Liver (tissue), 8 donors: ENCODE measurements at regions not wholly inside any gene's neighbourhood (a gene's known extent, or its start where the extent isn't known, plus 50 kb on each side); places are given as distances from the start of the nearest gene placed in this dataset.

Experiments
- DNase-seq: peaks from one replicate; pipeline ENCODE4 v3.0.0-alpha.2; 2017; ENCODE audit warnings: low spot score
- H3K27ac ChIP-seq, 2 donors: one replicate each; pipeline ENCODE4 v1.7.0; 2013; ENCODE audit warnings: inconsistent platforms in 2 of 2, low read length in 2 of 2, control low read depth in 1 of 2, low read depth in 1 of 2, mild to moderate bottlenecking in 1 of 2
- H3K27me3 ChIP-seq, 4 donors: one replicate each; pipeline versions ENCODE4 v1.6.1 to v1.7.0; 2013; ENCODE audit warnings: low read length in 3 of 4, inconsistent platforms in 1 of 4, mild to moderate bottlenecking in 1 of 4, moderate library complexity in 1 of 4; ENCODE audit not compliant: control insufficient read depth in 4 of 4, insufficient read depth in 4 of 4
- H3K36me3 ChIP-seq, 4 donors: one replicate each; pipeline versions ENCODE4 v1.6.1 to v1.7.0; 2013; ENCODE audit warnings: low read length in 3 of 4, mild to moderate bottlenecking in 3 of 4, low read depth in 1 of 4, moderate library complexity in 1 of 4; ENCODE audit not compliant: control insufficient read depth in 4 of 4, insufficient read depth in 3 of 4
- H3K4me1 ChIP-seq, 4 donors: one replicate each; pipeline versions ENCODE4 v1.6.1 to v1.7.0; 2013; ENCODE audit warnings: low read length in 3 of 4, mild to moderate bottlenecking in 3 of 4, moderate library complexity in 1 of 4; ENCODE audit not compliant: control insufficient read depth in 4 of 4, insufficient read depth in 4 of 4
- H3K4me3 ChIP-seq, 3 donors: one replicate each; pipeline versions ENCODE4 v1.6.1 to v1.7.0; 2013; ENCODE audit warnings: low read length in 3 of 3, control low read depth in 1 of 3, low read depth in 1 of 3, mild to moderate bottlenecking in 1 of 3
- H3K9ac ChIP-seq, 2 donors: one replicate each; pipeline ENCODE4 v1.7.0; 2013; ENCODE audit warnings: low read length in 2 of 2, mild to moderate bottlenecking in 2 of 2, moderate library complexity in 2 of 2, control low read depth in 1 of 2, low read depth in 1 of 2
- H3K9me3 ChIP-seq, 4 donors: one replicate each; pipeline versions ENCODE4 v1.6.1 to v1.7.0; 2013; ENCODE audit warnings: low read length in 3 of 4; ENCODE audit not compliant: control insufficient read depth in 4 of 4
- CTCF ChIP-seq: fragments of 150-350 bp; IDR thresholded peaks from 2 replicates; pipeline ENCODE4 v1.5.1; 2017; ENCODE audit warnings: improper control_type of control experiment, low read depth, low read length; ENCODE audit not compliant: missing input control
- EGR1 ChIP-seq, 2 donors: IDR thresholded peaks; 2 replicates each; pipeline ENCODE4 v1.6.1; 2016 to 2018; ENCODE audit warnings: antibody characterized with exemption in 2 of 2, low read depth in 2 of 2
- FOXA1 ChIP-seq: IDR thresholded peaks from 2 replicates; pipeline ENCODE4 v1.6.1; 2016; ENCODE audit warnings: antibody characterized with exemption
- FOXA2 ChIP-seq: IDR thresholded peaks from 2 replicates; pipeline ENCODE4 v1.6.1; 2016; ENCODE audit warnings: antibody characterized with exemption
- GABPA ChIP-seq, 2 donors: IDR thresholded peaks in 1 of 2; conservative IDR thresholded peaks in 1 of 2; 2 replicates each; pipeline ENCODE4 v1.6.1; 2016; ENCODE audit warnings: antibody characterized with exemption in 2 of 2, mild to moderate bottlenecking in 1 of 2, moderate library complexity in 1 of 2
- HNF4A ChIP-seq, 2 donors: conservative IDR thresholded peaks; 2 replicates each; pipeline ENCODE4 v1.6.1; 2016; ENCODE audit warnings: antibody characterized with exemption in 2 of 2, mild to moderate bottlenecking in 2 of 2
- HNF4G ChIP-seq: IDR thresholded peaks from 2 replicates; pipeline ENCODE4 v1.6.1; 2016; ENCODE audit warnings: antibody characterized with exemption
- JUND ChIP-seq, 2 donors: IDR thresholded peaks; 2 replicates each; pipeline ENCODE4 v1.6.1; 2016; ENCODE audit warnings: antibody characterized with exemption in 2 of 2
- MAX ChIP-seq: IDR thresholded peaks from 2 replicates; pipeline ENCODE4 v1.6.1; 2016; ENCODE audit warnings: antibody characterized with exemption
- NR2F2 ChIP-seq: IDR thresholded peaks from 2 replicates; pipeline ENCODE4 v1.6.1; 2016; ENCODE audit warnings: antibody characterized with exemption
- RAD21 ChIP-seq, 2 donors: IDR thresholded peaks; 2 replicates each; pipeline ENCODE4 v1.6.1; 2016; ENCODE audit warnings: antibody characterized with exemption in 2 of 2, mild to moderate bottlenecking in 2 of 2
- RXRA ChIP-seq, 2 donors: IDR thresholded peaks; 2 replicates each; pipeline ENCODE4 v1.6.1; 2017 to 2018; ENCODE audit warnings: antibody characterized with exemption in 2 of 2, mild to moderate bottlenecking in 1 of 2
- SP1 ChIP-seq: IDR thresholded peaks from 2 replicates; pipeline ENCODE4 v1.6.1; 2018; ENCODE audit warnings: antibody characterized with exemption, mild to moderate bottlenecking
- TAF1 ChIP-seq: conservative IDR thresholded peaks from 2 replicates; pipeline ENCODE4 v1.6.1; 2016; ENCODE audit warnings: antibody characterized with exemption, mild to moderate bottlenecking
- YY1 ChIP-seq: IDR thresholded peaks from 2 replicates; pipeline ENCODE4 v1.6.1; 2016; ENCODE audit warnings: antibody characterized with exemption, mild to moderate bottlenecking
- WGBS: extraction: QIAGEN DNeasy Blood & Tissue Kit; methylation state at CpG from one replicate; pipeline ENCODE4 v1.1.7; 2013; 5-methylcytosine and 5-hydroxymethylcytosine counted together
- TF ChIP-seq, protein P1 (sequence below): IDR thresholded peaks from 2 replicates; pipeline ENCODE4 v1.6.1; 2016; ENCODE audit warnings: antibody characterized with exemption
- TF ChIP-seq, protein P2 (sequence below): IDR thresholded peaks from 2 replicates; pipeline ENCODE4 v1.6.1; 2016; ENCODE audit warnings: antibody characterized with exemption
- TF ChIP-seq, protein P3 (sequence below): IDR thresholded peaks from 2 replicates; pipeline ENCODE4 v1.6.1; 2016; ENCODE audit warnings: antibody characterized with exemption, mild to moderate bottlenecking
- donor health status: healthy.
- donor health status: healthy.
- donor health status: healthy.
- donor health status: healthy.
- donor health status: healthy.

GRCh38 chr6:2369606-2370005, 124.2 kb upstream of the GMDS start:
- Histone ChIP-seq H3K36me3 (no peaks in the 10 kb centered on the region), H3K9ac (no peak overlapping the region), H3K4me3 (no peak overlapping the region), H3K9me3 (no peaks in the 10 kb centered on the region), H3K27me3 (no peaks in the 10 kb centered on the region), H3K4me1 (no peaks in the 10 kb centered on the region), H3K27ac (no peak overlapping the region)
- DNase-seq = no peak
- WGBS = 94% methylated on average over 8 of the region's 8 CpGs
- no peak for TF ChIP-seq MAX
- no peak for TF ChIP-seq RAD21 (IDR thresholded peaks at IDR 0.05)
- no peak for TF ChIP-seq HNF4G
- no peak for TF ChIP-seq GABPA (IDR thresholded peaks at IDR 0.05 in 1 of 2, conservative IDR thresholded peaks at IDR 0.05 in 1 of 2)
- no peak for TF ChIP-seq JUND (IDR thresholded peaks at IDR 0.05)
- TF ChIP-seq FOXA1 = no peak
- TF ChIP-seq YY1 = no peak
- TF ChIP-seq, protein P1, sequence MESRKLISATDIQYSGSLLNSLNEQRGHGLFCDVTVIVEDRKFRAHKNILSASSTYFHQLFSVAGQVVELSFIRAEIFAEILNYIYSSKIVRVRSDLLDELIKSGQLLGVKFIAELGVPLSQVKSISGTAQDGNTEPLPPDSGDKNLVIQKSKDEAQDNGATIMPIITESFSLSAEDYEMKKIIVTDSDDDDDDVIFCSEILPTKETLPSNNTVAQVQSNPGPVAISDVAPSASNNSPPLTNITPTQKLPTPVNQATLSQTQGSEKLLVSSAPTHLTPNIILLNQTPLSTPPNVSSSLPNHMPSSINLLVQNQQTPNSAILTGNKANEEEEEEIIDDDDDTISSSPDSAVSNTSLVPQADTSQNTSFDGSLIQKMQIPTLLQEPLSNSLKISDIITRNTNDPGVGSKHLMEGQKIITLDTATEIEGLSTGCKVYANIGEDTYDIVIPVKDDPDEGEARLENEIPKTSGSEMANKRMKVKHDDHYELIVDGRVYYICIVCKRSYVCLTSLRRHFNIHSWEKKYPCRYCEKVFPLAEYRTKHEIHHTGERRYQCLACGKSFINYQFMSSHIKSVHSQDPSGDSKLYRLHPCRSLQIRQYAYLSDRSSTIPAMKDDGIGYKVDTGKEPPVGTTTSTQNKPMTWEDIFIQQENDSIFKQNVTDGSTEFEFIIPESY = no peak
- TF ChIP-seq RXRA (IDR thresholded peaks at IDR 0.05) = no peak
- no peak for TF ChIP-seq SP1
- TF ChIP-seq CTCF = no peak
- TF ChIP-seq HNF4A (conservative IDR thresholded peaks at IDR 0.05) = no peak
- no peak for TF ChIP-seq EGR1 (IDR thresholded peaks at IDR 0.05; ENCODE audit: low read depth in 2 of 2)
- TF ChIP-seq TAF1 = no peak
- no peak for TF ChIP-seq NR2F2
- TF ChIP-seq, protein P2, sequence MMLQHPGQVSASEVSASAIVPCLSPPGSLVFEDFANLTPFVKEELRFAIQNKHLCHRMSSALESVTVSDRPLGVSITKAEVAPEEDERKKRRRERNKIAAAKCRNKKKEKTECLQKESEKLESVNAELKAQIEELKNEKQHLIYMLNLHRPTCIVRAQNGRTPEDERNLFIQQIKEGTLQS = no peak
- TF ChIP-seq FOXA2 = no peak
- TF ChIP-seq, protein P3, sequence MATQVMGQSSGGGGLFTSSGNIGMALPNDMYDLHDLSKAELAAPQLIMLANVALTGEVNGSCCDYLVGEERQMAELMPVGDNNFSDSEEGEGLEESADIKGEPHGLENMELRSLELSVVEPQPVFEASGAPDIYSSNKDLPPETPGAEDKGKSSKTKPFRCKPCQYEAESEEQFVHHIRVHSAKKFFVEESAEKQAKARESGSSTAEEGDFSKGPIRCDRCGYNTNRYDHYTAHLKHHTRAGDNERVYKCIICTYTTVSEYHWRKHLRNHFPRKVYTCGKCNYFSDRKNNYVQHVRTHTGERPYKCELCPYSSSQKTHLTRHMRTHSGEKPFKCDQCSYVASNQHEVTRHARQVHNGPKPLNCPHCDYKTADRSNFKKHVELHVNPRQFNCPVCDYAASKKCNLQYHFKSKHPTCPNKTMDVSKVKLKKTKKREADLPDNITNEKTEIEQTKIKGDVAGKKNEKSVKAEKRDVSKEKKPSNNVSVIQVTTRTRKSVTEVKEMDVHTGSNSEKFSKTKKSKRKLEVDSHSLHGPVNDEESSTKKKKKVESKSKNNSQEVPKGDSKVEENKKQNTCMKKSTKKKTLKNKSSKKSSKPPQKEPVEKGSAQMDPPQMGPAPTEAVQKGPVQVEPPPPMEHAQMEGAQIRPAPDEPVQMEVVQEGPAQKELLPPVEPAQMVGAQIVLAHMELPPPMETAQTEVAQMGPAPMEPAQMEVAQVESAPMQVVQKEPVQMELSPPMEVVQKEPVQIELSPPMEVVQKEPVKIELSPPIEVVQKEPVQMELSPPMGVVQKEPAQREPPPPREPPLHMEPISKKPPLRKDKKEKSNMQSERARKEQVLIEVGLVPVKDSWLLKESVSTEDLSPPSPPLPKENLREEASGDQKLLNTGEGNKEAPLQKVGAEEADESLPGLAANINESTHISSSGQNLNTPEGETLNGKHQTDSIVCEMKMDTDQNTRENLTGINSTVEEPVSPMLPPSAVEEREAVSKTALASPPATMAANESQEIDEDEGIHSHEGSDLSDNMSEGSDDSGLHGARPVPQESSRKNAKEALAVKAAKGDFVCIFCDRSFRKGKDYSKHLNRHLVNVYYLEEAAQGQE = no peak
